ENCODE measurements at regions not wholly inside any gene's neighbourhood (a gene's known extent, or its start where the extent isn't known, plus 50 kb on each side); places are given as distances from the start of the nearest gene placed in this dataset.

- TF ChIP-seq CTCF (IDR thresholded peaks at IDR 0.05), result no peak
- no peak for TF ChIP-seq POLR2A (IDR thresholded peaks at IDR 0.05)
These were observed 269.5 kb upstream of the HSFY2 start for GRCh38 chrY:19042984-19043442.
